ENCODE measurements at regions not wholly inside any gene's neighbourhood (a gene's known extent, or its start where the extent isn't known, plus 50 kb on each side); places are given as distances from the start of the nearest gene placed in this dataset.

- 76% methylated on average over 3 of the region's 3 CpGs for WGBS
- H3K4me3 ChIP-seq (ENCODE audit: low read depth, low read length) = no peak overlapping the region
- no peak for DNase-seq (ENCODE audit: extremely low spot score)
- H3K36me3 ChIP-seq (ENCODE audit: insufficient read depth) = no peaks in the 10 kb centered on the region
- H3K4me1 ChIP-seq (ENCODE audit: insufficient read depth) = no peaks in the 10 kb centered on the region
- no peak overlapping the region for H3K27ac ChIP-seq (ENCODE audit: low read depth)
These were observed 85.7 kb upstream of the STK17B start for GRCh38 chr2:196257086-196257485.

DNA sequence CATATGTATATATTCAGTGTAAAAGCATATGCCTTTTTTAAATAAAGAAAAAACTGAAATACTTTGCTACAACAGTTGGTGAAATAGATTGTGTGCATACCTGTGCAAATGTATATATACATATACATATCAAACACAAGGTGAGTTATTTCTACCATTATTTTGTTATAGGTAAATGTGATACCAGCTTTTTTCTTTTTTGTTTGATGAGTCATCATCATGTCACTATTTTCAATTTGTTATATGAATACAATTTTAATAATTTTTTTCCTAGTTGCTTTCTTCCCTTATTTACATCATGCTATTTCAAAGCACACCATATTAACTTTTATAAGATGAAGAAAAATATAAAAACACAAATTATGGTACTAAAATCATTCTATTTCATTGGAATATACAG lies 87.0 kb upstream of the STK17B start:
- Histone ChIP-seq H3K27ac (ENCODE audit: low read depth) (no peak overlapping the region), H3K4me1 (ENCODE audit: insufficient read depth) (no peaks in the 10 kb centered on the region), H3K4me3 (ENCODE audit: low read depth, low read length) (no peak overlapping the region), H3K36me3 (ENCODE audit: insufficient read depth) (no peaks in the 10 kb centered on the region)
- DNase-seq (ENCODE audit: extremely low spot score) = no peak

- no peak for DNase-seq (ENCODE audit: extremely low spot score)
- no peak overlapping the region for H3K27ac ChIP-seq (ENCODE audit: low read depth)
- H3K4me1 ChIP-seq (ENCODE audit: insufficient read depth) = no peaks in the 10 kb centered on the region
- H3K4me3 ChIP-seq (ENCODE audit: low read depth, low read length) = no peak overlapping the region
- no peaks in the 10 kb centered on the region for H3K36me3 ChIP-seq (ENCODE audit: insufficient read depth)
- 56% methylated on average over 7 of the region's 7 CpGs for WGBS
These were observed 88.4 kb upstream of the STK17B start for GRCh38 chr2:196259507-196260481.

DNA sequence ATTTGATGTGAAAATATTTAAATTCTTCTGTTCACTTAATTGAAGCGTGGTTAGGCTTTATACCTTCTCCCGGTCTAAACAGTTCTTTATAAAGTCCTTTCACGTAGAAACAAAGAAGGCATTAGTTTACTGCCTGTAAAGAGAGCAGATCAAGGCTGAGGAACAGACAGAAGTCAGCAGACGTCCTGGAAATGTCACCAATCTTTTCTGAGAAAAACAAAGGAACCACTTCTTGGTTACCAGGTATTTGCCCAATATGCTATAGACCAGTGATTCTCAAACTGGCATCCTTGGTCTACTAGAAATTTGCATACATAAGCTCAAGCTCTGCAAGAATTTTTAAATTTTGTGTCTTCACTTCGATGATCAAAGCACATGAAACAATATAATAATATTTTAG lies 89.2 kb upstream of the STK17B start:
- H3K36me3 ChIP-seq (ENCODE audit: insufficient read depth) = no peaks in the 10 kb centered on the region
- no peak for DNase-seq (ENCODE audit: extremely low spot score)
- H3K27ac ChIP-seq (ENCODE audit: low read depth) = no peak overlapping the region
- WGBS = 86% methylated on average over 5 of the region's 5 CpGs
- H3K4me1 ChIP-seq (ENCODE audit: insufficient read depth) = no peaks in the 10 kb centered on the region
- no peak overlapping the region for H3K4me3 ChIP-seq (ENCODE audit: low read depth, low read length)

GRCh38 chr2:196262606-196263005 lies 91.2 kb upstream of the STK17B start:
- H3K27ac ChIP-seq (ENCODE audit: low read depth) = peak overlapping the region; percentile 2
- 75% methylated on average over 9 of the region's 9 CpGs for WGBS
- no peak for DNase-seq (ENCODE audit: extremely low spot score)

DNA sequence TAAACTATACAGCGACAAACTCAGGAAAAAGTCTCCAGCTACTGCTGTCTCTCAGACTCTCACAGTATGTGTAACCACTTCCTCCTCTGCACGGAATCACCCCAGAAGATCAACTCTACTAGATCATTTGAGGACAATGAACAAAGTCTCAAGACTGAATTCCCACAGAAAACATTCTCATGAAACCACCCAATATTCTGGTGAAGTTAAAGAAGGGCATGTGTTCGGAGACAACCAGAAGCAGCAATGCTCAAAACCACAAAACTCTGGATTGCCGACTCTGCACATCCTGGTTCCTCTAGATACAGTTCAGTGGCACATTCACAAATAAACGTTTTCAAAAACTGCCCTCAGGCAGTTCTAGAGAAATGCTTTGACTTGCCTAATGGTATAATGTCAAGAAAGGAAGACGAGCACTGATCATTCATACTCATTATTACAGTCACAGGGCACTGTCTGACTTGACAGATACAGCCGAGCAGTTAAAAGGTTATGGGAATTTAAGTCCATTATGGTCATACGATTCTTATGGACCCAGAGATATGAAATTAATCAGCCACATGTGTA lies 91.9 kb upstream of the STK17B start:
- Histone ChIP-seq H3K36me3 (ENCODE audit: insufficient read depth) (no peaks in the 10 kb centered on the region), H3K4me1 (ENCODE audit: insufficient read depth) (no peaks in the 10 kb centered on the region), H3K27ac (ENCODE audit: low read depth) (no peak overlapping the region), H3K4me3 (ENCODE audit: low read depth, low read length) (no peak overlapping the region)
- 50% methylated on average over 8 of the region's 8 CpGs for WGBS
- no peak for DNase-seq (ENCODE audit: extremely low spot score)

More at GRCh38 chr2:196262606-196263005, 91.2 kb upstream of the STK17B start:
- no peaks in the 10 kb centered on the region for H3K4me1 ChIP-seq (ENCODE audit: insufficient read depth)
- H3K36me3 ChIP-seq (ENCODE audit: insufficient read depth) = no peaks in the 10 kb centered on the region
- no peak overlapping the region for H3K4me3 ChIP-seq (ENCODE audit: low read depth, low read length)

DNA sequence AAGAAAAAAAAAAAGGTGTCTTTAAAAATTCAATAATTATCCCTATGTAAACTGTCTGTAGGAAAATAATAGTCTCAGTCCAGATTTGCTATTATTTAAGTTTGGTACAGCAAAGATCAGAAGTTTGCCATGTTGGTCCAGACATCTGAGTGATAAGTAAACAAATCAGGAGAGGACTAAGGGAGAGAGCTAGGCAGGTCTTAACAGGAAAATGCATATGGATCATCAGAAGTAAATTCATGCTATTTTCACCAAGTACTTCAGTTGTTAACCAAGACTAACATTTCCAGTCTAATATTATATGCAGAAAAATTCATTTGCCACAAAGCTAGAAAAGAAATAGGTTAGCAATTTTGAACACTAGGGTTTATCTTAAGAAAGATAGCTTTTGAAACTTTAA lies 95.0 kb upstream of the STK17B start:
- no peak for DNase-seq (ENCODE audit: extremely low spot score)

DNA sequence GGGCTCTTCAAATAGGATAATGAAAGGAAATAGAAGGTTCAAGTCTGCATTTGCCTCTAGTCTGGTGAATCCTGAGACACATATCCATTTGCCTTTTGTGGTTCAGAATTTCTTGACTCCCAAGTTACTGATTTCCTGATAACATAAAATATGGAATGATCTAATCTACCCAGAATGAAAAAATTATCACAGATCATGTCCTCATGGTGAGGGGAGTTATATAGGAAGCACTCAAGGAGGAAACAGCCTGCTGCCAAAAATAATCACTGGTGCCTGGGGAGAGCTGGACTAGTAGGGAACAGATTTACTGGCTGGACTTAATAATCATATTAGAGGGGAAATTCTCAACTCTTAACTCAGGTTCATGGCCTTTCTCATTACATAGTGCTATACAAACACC lies 95.5 kb upstream of the STK17B start:
- H3K4me1 ChIP-seq (ENCODE audit: insufficient read depth) = no peaks in the 10 kb centered on the region
- H3K36me3 ChIP-seq (ENCODE audit: insufficient read depth) = no peaks in the 10 kb centered on the region
- no peak overlapping the region for H3K4me3 ChIP-seq (ENCODE audit: low read depth, low read length)
- peak overlapping the region; percentile 32 for H3K27ac ChIP-seq (ENCODE audit: low read depth)
- DNase-seq (ENCODE audit: extremely low spot score) = no peak

More for the DNA sequence above, 95.0 kb upstream of the STK17B start:
- Histone ChIP-seq H3K4me3 (ENCODE audit: low read depth, low read length) (no peak overlapping the region), H3K4me1 (ENCODE audit: insufficient read depth) (no peaks in the 10 kb centered on the region), H3K27ac (ENCODE audit: low read depth) (no peak overlapping the region), H3K36me3 (ENCODE audit: insufficient read depth) (no peaks in the 10 kb centered on the region)

DNA sequence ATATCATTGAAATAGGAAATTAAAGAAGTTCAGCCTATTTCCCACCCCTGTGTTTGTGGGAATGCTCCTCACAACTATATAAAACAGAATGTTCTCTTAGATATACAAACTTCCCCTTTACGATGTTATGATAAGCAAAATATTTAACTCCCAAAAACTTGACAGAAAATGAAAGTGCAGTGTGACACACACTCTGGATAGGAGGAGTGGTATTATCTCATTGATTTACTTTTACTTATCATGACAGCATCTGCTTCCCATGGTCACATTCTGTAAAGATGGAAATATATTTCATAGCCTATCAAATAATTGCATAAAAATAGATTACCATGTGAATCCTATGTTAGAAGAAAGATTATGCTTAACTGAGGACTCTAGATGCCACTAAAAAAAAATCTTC lies 96.6 kb upstream of the STK17B start:
- no peak overlapping the region for H3K4me3 ChIP-seq (ENCODE audit: low read depth, low read length)

GRCh38 chr2:196268538-196269338 lies 97.4 kb upstream of the STK17B start:
- H3K4me3 ChIP-seq (ENCODE audit: low read depth, low read length) = no peak overlapping the region
- no peaks in the 10 kb centered on the region for H3K36me3 ChIP-seq (ENCODE audit: insufficient read depth)
- 47% methylated on average over 8 of the region's 8 CpGs for WGBS
- no peak for DNase-seq (ENCODE audit: extremely low spot score)
- H3K4me1 ChIP-seq (ENCODE audit: insufficient read depth) = no peaks in the 10 kb centered on the region
- H3K27ac ChIP-seq (ENCODE audit: low read depth) = peak overlapping the region; percentile 23

More for the DNA sequence above, 96.6 kb upstream of the STK17B start:
- H3K27ac ChIP-seq (ENCODE audit: low read depth) = no peak overlapping the region
- 16% methylated on average over 1 of the region's 1 CpG for WGBS
- DNase-seq (ENCODE audit: extremely low spot score) = no peak
- no peaks in the 10 kb centered on the region for H3K4me1 ChIP-seq (ENCODE audit: insufficient read depth)
- no peaks in the 10 kb centered on the region for H3K36me3 ChIP-seq (ENCODE audit: insufficient read depth)

DNA sequence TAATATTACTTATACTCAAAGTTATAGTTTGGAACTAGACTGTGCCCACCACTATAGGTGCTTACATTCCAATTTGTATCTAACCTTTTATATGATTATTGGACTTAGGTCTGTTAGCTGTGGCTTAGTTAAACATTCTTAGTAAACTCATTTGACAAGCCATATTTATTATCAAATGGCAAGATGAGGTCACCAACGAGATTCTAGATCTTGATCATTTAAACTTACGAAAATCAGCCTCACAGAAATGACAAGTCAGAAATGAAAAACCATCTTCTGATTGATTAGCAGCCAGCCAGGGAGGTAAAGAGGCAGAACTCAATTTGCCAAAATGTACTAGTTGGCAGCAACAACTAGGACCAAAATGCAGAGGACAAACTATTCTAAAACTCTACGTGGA lies 100.4 kb upstream of the STK17B start:
- DNase-seq (ENCODE audit: extremely low spot score) = no peak
- Histone ChIP-seq H3K27ac (ENCODE audit: low read depth) (no peak overlapping the region), H3K4me1 (ENCODE audit: insufficient read depth) (no peaks in the 10 kb centered on the region), H3K4me3 (ENCODE audit: low read depth, low read length) (no peak overlapping the region), H3K36me3 (ENCODE audit: insufficient read depth) (no peaks in the 10 kb centered on the region)
- WGBS = 82% methylated on average over 3 of the region's 3 CpGs

DNA sequence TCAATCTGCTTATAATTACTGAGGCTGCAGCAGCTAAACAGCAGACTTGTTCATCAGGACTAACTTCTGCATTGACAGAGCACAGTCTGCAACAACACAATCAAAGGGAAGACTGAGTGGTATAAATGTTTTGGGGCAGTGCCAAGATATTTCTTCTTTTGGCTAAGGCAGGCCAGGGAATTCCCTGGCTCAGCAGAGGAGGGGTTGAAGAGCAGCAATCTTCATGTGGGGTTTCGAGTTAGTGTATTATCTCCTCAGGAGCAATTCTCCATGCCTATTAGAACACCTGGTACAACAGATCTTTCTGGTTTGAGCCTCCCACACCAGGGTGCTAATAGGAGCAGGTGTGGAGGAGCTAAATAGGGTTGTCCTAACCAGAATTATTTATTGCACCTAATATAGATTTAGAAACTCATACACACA lies 103.0 kb upstream of the STK17B start:
- DNase-seq (ENCODE audit: extremely low spot score) = no peak
- Histone ChIP-seq H3K4me3 (ENCODE audit: low read depth, low read length) (no peak overlapping the region), H3K27ac (ENCODE audit: low read depth) (no peak overlapping the region), H3K4me1 (ENCODE audit: insufficient read depth) (no peaks in the 10 kb centered on the region), H3K36me3 (ENCODE audit: insufficient read depth) (no peaks in the 10 kb centered on the region)
- whole genome bisulfite sequencing = 32% methylated on average over 1 of the region's 1 CpG

- no peak overlapping the region for H3K27ac ChIP-seq (ENCODE audit: low read depth)
These were observed 104.4 kb upstream of the STK17B start for GRCh38 chr2:196275646-196276352.

More at GRCh38 chr2:196275646-196276352, 104.4 kb upstream of the STK17B start:
- H3K4me3 ChIP-seq (ENCODE audit: low read depth, low read length) = no peak overlapping the region
- H3K36me3 ChIP-seq (ENCODE audit: insufficient read depth) = no peaks in the 10 kb centered on the region
- no peak for DNase-seq (ENCODE audit: extremely low spot score)
- H3K4me1 ChIP-seq (ENCODE audit: insufficient read depth) = no peaks in the 10 kb centered on the region
- WGBS = 85% methylated on average over 5 of the region's 5 CpGs

Measured in urinary bladder (tissue), 3 donors.